H1 (cell line): ENCODE measurements at regions not wholly inside any gene's neighbourhood (a gene's known extent, or its start where the extent isn't known, plus 50 kb on each side); places are given as distances from the start of the nearest gene placed in this dataset.

Source experiments
- CTCF ChIA-PET: fragments of 300-600 bp; sonication (Branson Sonifier 250); formaldehyde crosslinking; loops from one replicate; lab custom pipeline; 2021; ENCODE audit not compliant: partially characterized antibody; lab: Charles Lee
- POLR2A ChIA-PET: fragments of 300-600 bp; sonication (Branson Sonifier 250); formaldehyde crosslinking; loops from one replicate; lab custom pipeline; 2021; ENCODE audit warnings: inconsistent platforms; ENCODE audit not compliant: partially characterized antibody; lab: Charles Lee
- DNase-seq, 2 experiments: peaks; one replicate each; pipeline versions ENCODE4 v3.0.0 to v3.0.0-alpha.2; 2010 to 2022; ENCODE audit warnings: low spot score in 2 of 2, low read depth in 1 of 2, mixed read lengths in 1 of 2
- FAIRE-seq: peaks from 2 replicates; lab custom pipeline; 2011; peaks lifted over from hg19 to GRCh38; lab: Jason Lieb, UNC
- H2AFZ ChIP-seq: 2 replicates; pipeline ENCODE4 v1.8.1; 2012; ENCODE audit warnings: low read length, inconsistent platforms
- H2AK5ac ChIP-seq: 2 replicates; pipeline ENCODE4 v1.6.1; 2013; ENCODE audit warnings: low read depth, low read length
- H2BK120ac ChIP-seq: replicated peaks from 2 replicates; pipeline ENCODE3; 2013; ENCODE audit warnings: low read depth, low read length, inconsistent platforms
- H2BK12ac ChIP-seq: 2 replicates; pipeline ENCODE4 v1.6.1; 2013; ENCODE audit warnings: low read depth, low read length
- H2BK15ac ChIP-seq: 2 replicates; pipeline ENCODE4 v1.6.1; 2013; ENCODE audit warnings: low read length
- H2BK20ac ChIP-seq: 2 replicates; pipeline ENCODE4 v1.6.1; 2013; ENCODE audit warnings: low read length
- H2BK5ac ChIP-seq: 2 replicates; pipeline ENCODE4 v1.6.1; 2013; ENCODE audit warnings: low read depth, low read length
- H3K14ac ChIP-seq: 2 replicates; pipeline ENCODE4 v1.6.1; 2013; ENCODE audit warnings: inconsistent platforms; ENCODE audit not compliant: insufficient read length
- H3K18ac ChIP-seq: 2 replicates; pipeline ENCODE4 v1.6.1; 2013; ENCODE audit warnings: low read length; ENCODE audit errors: extremely low read depth
- H3K23ac ChIP-seq: 2 replicates; pipeline ENCODE4 v1.6.1; 2013; ENCODE audit warnings: inconsistent platforms; ENCODE audit not compliant: insufficient read length
- H3K23me2 ChIP-seq: 2 replicates; pipeline ENCODE4 v1.6.1; 2013; ENCODE audit warnings: low read depth, low read length
- H3K27ac ChIP-seq: 2 replicates; pipeline ENCODE4 v1.6.1; 2011; ENCODE audit warnings: low read depth, low read length, inconsistent platforms
- H3K27me3 ChIP-seq, 4 experiments: replicated peaks in 1 of 4; 1 replicate in 1 of 4; 2 replicates in 3 of 4; pipeline versions ENCODE4 v1.6.1 to v1.8.1; 2011 to 2013; ENCODE audit warnings: low read length in 3 of 4, mild to moderate bottlenecking in 3 of 4, inconsistent platforms in 2 of 4, mixed read lengths in 2 of 4, moderate library complexity in 1 of 4; ENCODE audit not compliant: control insufficient read depth in 3 of 4, insufficient read depth in 3 of 4; ENCODE audit errors: extremely low read depth in 1 of 4
- H3K36me3 ChIP-seq, 4 experiments: 2 replicates each; pipeline versions ENCODE4 v1.6.1 to v1.8.1; 2011 to 2013; ENCODE audit warnings: mild to moderate bottlenecking in 4 of 4, low read length in 3 of 4, moderate library complexity in 2 of 4, control low read depth in 1 of 4, inconsistent platforms in 1 of 4; ENCODE audit not compliant: insufficient read depth in 4 of 4, control insufficient read depth in 2 of 4
- H3K4ac ChIP-seq: replicated peaks from 2 replicates; pipeline ENCODE3; 2013; ENCODE audit warnings: low read length, low read depth, mixed read lengths, inconsistent platforms; ENCODE audit not compliant: insufficient read length
- H3K4me1 ChIP-seq, 4 experiments: replicated peaks in 1 of 4; 1 replicate in 1 of 4; 2 replicates in 3 of 4; pipeline versions ENCODE4 v1.6.1 to v1.8.1; 2011 to 2013; ENCODE audit warnings: low read length in 3 of 4, inconsistent platforms in 2 of 4, mixed read lengths in 1 of 4; ENCODE audit not compliant: insufficient read depth in 4 of 4, control insufficient read depth in 3 of 4
- H3K4me2 ChIP-seq, 2 experiments: 2 replicates each; pipeline versions ENCODE4 v1.6.1 to v1.8.1; 2011 to 2013; ENCODE audit warnings: low read depth in 2 of 2, low read length in 2 of 2, control low read depth in 1 of 2, inconsistent platforms in 1 of 2, mild to moderate bottlenecking in 1 of 2; ENCODE audit not compliant: insufficient read depth in 1 of 2
- H3K4me3 ChIP-seq, 4 experiments: fragments of 200-600, 300-600 bp in 1 of 4; sonication (generic), shearing (Covaris generic), sonication (Bioruptor Twin) in 1 of 4; 2 replicates each; pipeline versions ENCODE4 v1.5.1 to v1.8.1; 2011 to 2016; ENCODE audit warnings: low read length in 4 of 4, low read depth in 3 of 4, control low read depth in 2 of 4, inconsistent platforms in 2 of 4, mild to moderate bottlenecking in 2 of 4, mixed read lengths in 1 of 4, moderate library complexity in 1 of 4; ENCODE audit not compliant: insufficient read depth in 2 of 4; ENCODE audit errors: extremely low read depth in 1 of 4
- H3K56ac ChIP-seq: replicated peaks from 2 replicates; pipeline ENCODE3; 2013; ENCODE audit warnings: low read depth, mild to moderate bottlenecking, mixed read lengths, low read length, inconsistent platforms; ENCODE audit not compliant: insufficient read length
- H3K79me1 ChIP-seq: 2 replicates; pipeline ENCODE4 v1.6.1; 2013; ENCODE audit warnings: low read depth, low read length, control low read depth
- H3K79me2 ChIP-seq, 2 experiments: 2 replicates each; pipeline versions ENCODE4 v1.6.1 to v1.8.1; 2012 to 2013; ENCODE audit warnings: low read length in 2 of 2, mild to moderate bottlenecking in 2 of 2, inconsistent platforms in 1 of 2; ENCODE audit not compliant: insufficient read depth in 2 of 2, control insufficient read depth in 1 of 2
- H3K9ac ChIP-seq, 4 experiments: replicated peaks in 1 of 4; 1 replicate in 1 of 4; 2 replicates in 3 of 4; pipeline versions ENCODE4 v1.6.1 to v1.8.1; 2011 to 2013; ENCODE audit warnings: low read depth in 3 of 4, low read length in 3 of 4, control low read depth in 2 of 4, mild to moderate bottlenecking in 2 of 4, moderate library complexity in 2 of 4, inconsistent platforms in 1 of 4; ENCODE audit errors: extremely low read depth in 1 of 4
- H3K9me3 ChIP-seq, 2 experiments: 2 replicates each; pipeline versions ENCODE4 v1.6.1 to v1.8.1; 2012 to 2013; ENCODE audit warnings: mild to moderate bottlenecking in 2 of 2, moderate library complexity in 2 of 2, control low read depth in 1 of 2, inconsistent platforms in 1 of 2, low read depth in 1 of 2, low read length in 1 of 2, mixed read lengths in 1 of 2; ENCODE audit not compliant: insufficient read depth in 2 of 2
- H4K20me1 ChIP-seq, 2 experiments: replicated peaks in 1 of 2; 2 replicates each; pipeline versions ENCODE3 to v1.8.1; 2011 to 2013; ENCODE audit warnings: inconsistent platforms in 2 of 2, low read length in 2 of 2, mild to moderate bottlenecking in 1 of 2; ENCODE audit not compliant: insufficient read depth in 2 of 2, control insufficient read depth in 1 of 2
- H4K5ac ChIP-seq: 2 replicates; pipeline ENCODE4 v1.6.1; 2013; ENCODE audit warnings: low read length, low read depth, mixed read lengths, inconsistent platforms; ENCODE audit not compliant: insufficient read length
- H4K8ac ChIP-seq: 2 replicates; pipeline ENCODE4 v1.8.0; 2013; ENCODE audit warnings: mild to moderate bottlenecking, moderate library complexity, low read length, inconsistent platforms; ENCODE audit not compliant: insufficient read depth; ENCODE audit errors: extremely low read depth
- H4K91ac ChIP-seq: replicated peaks from 2 replicates; pipeline ENCODE3; 2013; ENCODE audit warnings: low read length, mixed read lengths, inconsistent platforms; ENCODE audit not compliant: insufficient read length
- CHD1 ChIP-seq: IDR thresholded peaks from 2 replicates; pipeline ENCODE4 v1.6.1; 2012; ENCODE audit warnings: low read depth, low read length, improper control_type of control experiment
- FOSL1 ChIP-seq: IDR thresholded peaks from 2 replicates; pipeline ENCODE4 v1.6.1; 2011; ENCODE audit warnings: mild to moderate bottlenecking, low read depth, low read length, moderate library complexity; ENCODE audit not compliant: insufficient read depth
- GTF2F1 ChIP-seq: IDR thresholded peaks from 2 replicates; pipeline ENCODE4 v1.6.1; 2012; ENCODE audit warnings: low read depth, low read length, improper control_type of control experiment, borderline replicate concordance
- JUND ChIP-seq: IDR thresholded peaks from 2 replicates; pipeline ENCODE4 v1.6.1; 2011; ENCODE audit warnings: mild to moderate bottlenecking, improper control_type of control experiment, low read length
- KDM4A ChIP-seq: IDR thresholded peaks from one replicate; pipeline ENCODE4 v1.7.1; 2012; ENCODE audit warnings: low read depth, mild to moderate bottlenecking, moderate library complexity, low read length, inconsistent platforms; ENCODE audit not compliant: severe bottlenecking
- PHF8 ChIP-seq: fragments of 200-600 bp; sonication (generic); conservative IDR thresholded peaks from 2 replicates; pipeline ENCODE4 v1.7.1; 2012; ENCODE audit warnings: low read depth, mild to moderate bottlenecking, inconsistent platforms, low read length, moderate library complexity
- RFX5 ChIP-seq: IDR thresholded peaks from 2 replicates; pipeline ENCODE4 v1.6.1; 2011; ENCODE audit warnings: low read depth, low read length, improper control_type of control experiment, borderline replicate concordance
- TCF12 ChIP-seq: IDR thresholded peaks from 2 replicates; pipeline ENCODE4 v1.6.1; 2011; ENCODE audit warnings: low read depth, mild to moderate bottlenecking, low read length
- WGBS, 2 experiments: shearing (Covaris generic) in 1 of 2; methylation state at CpG; one replicate each; pipeline versions ENCODE4 v1.1.6 to v1.1.7; 2013 to 2015; ENCODE audit warnings: low lambda C conversion rate in 2 of 2, mixed read lengths in 2 of 2, inconsistent platforms in 1 of 2, low coverage in 1 of 2, missing lambda C conversion rate in 1 of 2; ENCODE audit not compliant: insufficient replicate concordance in 2 of 2, insufficient coverage in 1 of 2, insufficient read length in 1 of 2; ENCODE audit errors: extremely low coverage in 1 of 2, missing lambda C conversion rate in 1 of 2; 5-methylcytosine and 5-hydroxymethylcytosine counted together
- TF ChIP-seq, protein P1 (sequence below): IDR thresholded peaks from 2 replicates; pipeline ENCODE4 v1.6.1; 2012; ENCODE audit warnings: inconsistent platforms

DNA sequence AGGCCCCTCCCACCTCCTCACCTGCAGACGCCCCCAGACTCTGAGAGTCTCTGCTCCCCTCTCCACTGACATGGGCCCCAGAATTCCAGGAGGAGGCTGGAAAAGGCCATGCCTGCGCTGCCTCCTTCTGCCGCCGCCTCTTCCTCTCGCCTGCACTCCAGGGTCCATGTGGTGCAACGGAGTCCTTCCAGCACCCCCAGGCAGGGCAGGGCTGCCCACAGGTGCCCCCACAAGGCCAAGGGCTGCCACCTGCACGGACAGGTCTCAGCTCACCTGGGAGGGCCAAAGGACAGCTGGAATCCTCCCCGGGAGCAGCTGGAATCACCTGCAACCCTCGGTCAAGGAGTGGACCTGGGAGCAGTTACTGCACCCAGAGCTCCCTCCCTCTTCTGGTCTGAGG is 194.9 kb downstream of the RBFOX3 start:
- Histone ChIP-seq H3K4me2 (no peak overlapping the region), H3K9me3 (no peaks in the 10 kb centered on the region), H3K4ac (no peak overlapping the region), H4K5ac (no peak overlapping the region), H3K4me3 (no peak overlapping the region), H3K79me1 (no peaks in the 10 kb centered on the region), H4K91ac (no peak overlapping the region), H2BK15ac (no peak overlapping the region), H3K4me1 (peaks cover 0 to 13% (median 5%) of the 10 kb centered on the region in 4 experiments; a peak in 5 of 7 replicates), H3K36me3 (no peaks in the 10 kb centered on the region), H2BK120ac (no peak overlapping the region), H3K23ac (no peak overlapping the region), H3K79me2 (no peaks in the 10 kb centered on the region), H2BK12ac (no peak overlapping the region), H2AFZ (0 out of 2 replicates have a peak overlapping the region, but pooled peaks have one; percentile 5), H3K27ac (no peak overlapping the region), H2AK5ac (no peak overlapping the region), H2BK5ac (no peak overlapping the region), H4K20me1 (peaks cover 0 to 7% of the 10 kb centered on the region in 2 experiments), H3K27me3 (no peaks in the 10 kb centered on the region), H3K23me2 (peaks cover 9% of the 10 kb centered on the region; the same call in 1 of the 2 replicates), H3K56ac (no peak overlapping the region), H3K9ac (no peak overlapping the region), H2BK20ac (no peak overlapping the region), H4K8ac (no peak overlapping the region), H3K14ac (no peak overlapping the region), H3K18ac (peak overlapping the region; percentile 7; the same call in 1 of the 2 replicates)
- ChIA-PET CTCF (interaction anchor here (0.6 to 2.8 kb wide), 11 partner anchors 14 to 1752 kb away, joined by 3 to 10 read pairs (median 4); no protein-coding TSS in a partner anchor), POLR2A (no interaction called here)
- DNase-seq (no peak), FAIRE-seq (no peak)
- 84% methylated on average over 9 of the region's 9 CpGs; no CpG with 5 or more reads in 1 of the 2 experiments for WGBS, 2 experiments
- no peak for TF ChIP-seq TCF12
- no peak for TF ChIP-seq KDM4A
- TF ChIP-seq CHD1 = no peak
- TF ChIP-seq, protein P1, sequence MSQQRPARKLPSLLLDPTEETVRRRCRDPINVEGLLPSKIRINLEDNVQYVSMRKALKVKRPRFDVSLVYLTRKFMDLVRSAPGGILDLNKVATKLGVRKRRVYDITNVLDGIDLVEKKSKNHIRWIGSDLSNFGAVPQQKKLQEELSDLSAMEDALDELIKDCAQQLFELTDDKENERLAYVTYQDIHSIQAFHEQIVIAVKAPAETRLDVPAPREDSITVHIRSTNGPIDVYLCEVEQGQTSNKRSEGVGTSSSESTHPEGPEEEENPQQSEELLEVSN = no peak
- no peak for TF ChIP-seq FOSL1
- TF ChIP-seq RFX5 = no peak
- no peak for TF ChIP-seq JUND
- TF ChIP-seq PHF8 = no peak
- TF ChIP-seq GTF2F1 = no peak
